NCI-H774 (cell line): ENCODE measurements at regions not wholly inside any gene's neighbourhood (a gene's known extent, or its start where the extent isn't known, plus 50 kb on each side); places are given as distances from the start of the nearest gene placed in this dataset.

Experiments
- DNase-seq: peaks from one replicate; lab custom pipeline; 2025; lab: John Stamatoyannopoulos, UW

GRCh38 chr3:96169111-96169766 is 645.2 kb upstream of the EPHA6 start:
- DNase-seq, result no peak

- no peak for DNase-seq
Measured at GRCh38 chr3:96172917-96173316, 641.5 kb upstream of the EPHA6 start.

GRCh38 chr3:96175500-96175899 is 638.9 kb upstream of the EPHA6 start:
- DNase-seq, result no peak

GRCh38 chr3:96182756-96183155 is 631.6 kb upstream of the EPHA6 start:
- no peak for DNase-seq

GRCh38 chr3:96183871-96184270 is 630.5 kb upstream of the EPHA6 start:
- no peak for DNase-seq

GRCh38 chr3:96190024-96190616 is 624.3 kb upstream of the EPHA6 start:
- no peak for DNase-seq

GRCh38 chr3:96192966-96193550 is 621.3 kb upstream of the EPHA6 start:
- no peak for DNase-seq

GRCh38 chr3:96200897-96201296 is 613.5 kb upstream of the EPHA6 start:
- DNase-seq, result no peak

- no peak for DNase-seq
Measured at GRCh38 chr3:96201463-96201862, 612.9 kb upstream of the EPHA6 start.

GRCh38 chr3:96202181-96202580 is 612.2 kb upstream of the EPHA6 start:
- DNase-seq, result no peak

GRCh38 chr3:96209699-96210098 is 604.7 kb upstream of the EPHA6 start:
- DNase-seq, result no peak

GRCh38 chr3:96213393-96213792 is 601.0 kb upstream of the EPHA6 start:
- no peak for DNase-seq

GRCh38 chr3:96214941-96215340 is 599.5 kb upstream of the EPHA6 start:
- no peak for DNase-seq

GRCh38 chr3:96225494-96225893 is 588.9 kb upstream of the EPHA6 start:
- no peak for DNase-seq

GRCh38 chr3:96233679-96234078 is 580.7 kb upstream of the EPHA6 start:
- DNase-seq, result no peak

- no peak for DNase-seq
Measured at GRCh38 chr3:96236522-96236921, 577.9 kb upstream of the EPHA6 start.

GRCh38 chr3:96259299-96259698 is 555.1 kb upstream of the EPHA6 start:
- no peak for DNase-seq

GRCh38 chr3:96264701-96265100 is 549.7 kb upstream of the EPHA6 start:
- no peak for DNase-seq

- DNase-seq, result no peak
Measured at GRCh38 chr3:96266395-96267190, 547.8 kb upstream of the EPHA6 start.

GRCh38 chr3:96267577-96267976 is 546.8 kb upstream of the EPHA6 start:
- no peak for DNase-seq

GRCh38 chr3:96294143-96294542 is 520.3 kb upstream of the EPHA6 start:
- no peak for DNase-seq

- no peak for DNase-seq
Measured at GRCh38 chr3:96300743-96301142, 513.7 kb upstream of the EPHA6 start.

- DNase-seq, result no peak
Measured at GRCh38 chr3:96319166-96319565, 495.2 kb upstream of the EPHA6 start.
